Peyer's patch (tissue), 4 donors: ENCODE measurements at regions not wholly inside any gene's neighbourhood (a gene's known extent, or its start where the extent isn't known, plus 50 kb on each side); places are given as distances from the start of the nearest gene placed in this dataset.

ENCODE experiments used
- DNase-seq, 3 donors: peaks; one replicate each; pipeline ENCODE4 v3.0.0-alpha.2; 2017 to 2019
- H3K27ac ChIP-seq, 4 donors: fragments of 200-600 bp; sonication (generic); one replicate each; pipeline ENCODE4 v1.5.1; 2016 to 2019
- H3K27me3 ChIP-seq, 2 donors: fragments of 200-600 bp; sonication (generic); one replicate each; pipeline ENCODE4 v1.5.1; 2019
- H3K36me3 ChIP-seq, 3 donors: fragments of 200-600 bp; sonication (generic); one replicate each; pipeline ENCODE4 v1.5.1; 2016 to 2019
- H3K4me1 ChIP-seq, 4 donors: fragments of 200-600 bp; sonication (generic); one replicate each; pipeline ENCODE4 v1.5.1; 2016 to 2019
- H3K4me3 ChIP-seq, 4 donors: fragments of 200-600 bp; sonication (generic); 1 replicate in 3 of 4; 2 replicates in 1 of 4; pipeline ENCODE4 v1.5.1; 2016 to 2019; ENCODE audit warnings: mild to moderate bottlenecking in 1 of 4
- H3K9me3 ChIP-seq, 4 donors: fragments of 200-600 bp; sonication (generic); one replicate each; pipeline ENCODE4 v1.5.1; 2016 to 2019; ENCODE audit warnings: mild to moderate bottlenecking in 1 of 4
- POLR2A ChIP-seq, 2 donors: fragments of 450-650 bp; IDR thresholded peaks; one replicate each; pipeline ENCODE4 v1.5.1; 2017; ENCODE audit warnings: antibody characterized with exemption in 2 of 2, mild to moderate bottlenecking in 2 of 2, moderate library complexity in 2 of 2
- TF ChIP-seq, protein P1 (sequence below), 6 experiments: fragments of 450-650 bp in 4 of 6; fragments of 200-600 bp in 2 of 6; sonication (generic) in 1 of 6; IDR thresholded peaks; one replicate each; pipeline ENCODE4 v1.5.1; 2017 to 2019; ENCODE audit warnings: antibody characterized with exemption in 6 of 6, mild to moderate bottlenecking in 3 of 6, moderate library complexity in 1 of 6

DNA sequence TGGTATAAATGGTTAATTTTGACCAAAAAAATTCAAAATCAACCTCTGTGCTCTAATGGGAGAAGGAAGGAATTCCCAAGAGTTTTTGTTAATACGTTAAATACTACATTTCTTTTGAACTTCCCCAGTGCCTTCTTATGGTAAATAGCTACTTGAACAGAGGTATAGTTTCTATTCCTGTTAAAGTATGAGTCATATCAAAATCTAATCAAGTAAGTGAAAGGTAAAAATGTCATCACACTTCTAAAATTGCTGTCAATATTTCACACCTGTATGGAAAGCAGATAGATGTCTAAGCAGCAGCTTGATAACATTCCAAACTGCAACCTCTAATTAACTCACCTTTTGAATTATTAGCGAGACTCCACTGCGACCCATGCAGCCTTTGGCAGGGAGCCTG, 214.1 kb upstream of the MEF2C start:
- no peak for DNase-seq
- H3K27me3 ChIP-seq = no peaks in the 10 kb centered on the region
- TF ChIP-seq POLR2A (IDR thresholded peaks at IDR 0.05) = no peak
- TF ChIP-seq, protein P1, sequence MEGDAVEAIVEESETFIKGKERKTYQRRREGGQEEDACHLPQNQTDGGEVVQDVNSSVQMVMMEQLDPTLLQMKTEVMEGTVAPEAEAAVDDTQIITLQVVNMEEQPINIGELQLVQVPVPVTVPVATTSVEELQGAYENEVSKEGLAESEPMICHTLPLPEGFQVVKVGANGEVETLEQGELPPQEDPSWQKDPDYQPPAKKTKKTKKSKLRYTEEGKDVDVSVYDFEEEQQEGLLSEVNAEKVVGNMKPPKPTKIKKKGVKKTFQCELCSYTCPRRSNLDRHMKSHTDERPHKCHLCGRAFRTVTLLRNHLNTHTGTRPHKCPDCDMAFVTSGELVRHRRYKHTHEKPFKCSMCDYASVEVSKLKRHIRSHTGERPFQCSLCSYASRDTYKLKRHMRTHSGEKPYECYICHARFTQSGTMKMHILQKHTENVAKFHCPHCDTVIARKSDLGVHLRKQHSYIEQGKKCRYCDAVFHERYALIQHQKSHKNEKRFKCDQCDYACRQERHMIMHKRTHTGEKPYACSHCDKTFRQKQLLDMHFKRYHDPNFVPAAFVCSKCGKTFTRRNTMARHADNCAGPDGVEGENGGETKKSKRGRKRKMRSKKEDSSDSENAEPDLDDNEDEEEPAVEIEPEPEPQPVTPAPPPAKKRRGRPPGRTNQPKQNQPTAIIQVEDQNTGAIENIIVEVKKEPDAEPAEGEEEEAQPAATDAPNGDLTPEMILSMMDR (IDR thresholded peaks at IDR 0.05) = no peak
- H3K9me3 ChIP-seq = no peaks in the 10 kb centered on the region
- no peaks in the 10 kb centered on the region for H3K36me3 ChIP-seq
- no peak overlapping the region for H3K27ac ChIP-seq
- no peak overlapping the region for H3K4me3 ChIP-seq
- H3K4me1 ChIP-seq = no peaks in the 10 kb centered on the region

DNA sequence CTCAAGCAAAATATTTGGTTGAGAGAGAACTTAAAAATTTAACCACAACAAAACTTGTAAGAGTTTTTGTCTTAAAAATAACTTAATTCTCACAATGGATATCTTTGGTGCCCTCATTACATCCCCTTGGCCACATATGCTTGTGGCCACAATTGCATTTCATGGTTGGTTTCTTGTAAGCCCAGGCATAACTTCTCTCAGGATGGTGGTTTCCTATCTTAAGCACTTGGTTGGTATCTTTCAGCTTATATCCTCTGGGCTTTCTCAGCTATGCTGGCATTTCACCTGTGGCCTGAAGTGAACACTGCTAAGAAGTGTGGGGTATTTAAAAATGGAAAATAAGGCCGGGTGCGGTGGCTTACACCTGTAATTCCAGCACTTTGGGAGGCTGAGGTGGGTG, 212.4 kb upstream of the MEF2C start:
- Histone ChIP-seq H3K27me3 (no peaks in the 10 kb centered on the region), H3K4me1 (no peaks in the 10 kb centered on the region), H3K36me3 (no peaks in the 10 kb centered on the region), H3K4me3 (no peak overlapping the region), H3K27ac (no peak overlapping the region), H3K9me3 (no peaks in the 10 kb centered on the region)
- no peak for DNase-seq
- no peak for TF ChIP-seq POLR2A (IDR thresholded peaks at IDR 0.05)
- TF ChIP-seq, protein P1 (IDR thresholded peaks at IDR 0.05) = no peak

DNA sequence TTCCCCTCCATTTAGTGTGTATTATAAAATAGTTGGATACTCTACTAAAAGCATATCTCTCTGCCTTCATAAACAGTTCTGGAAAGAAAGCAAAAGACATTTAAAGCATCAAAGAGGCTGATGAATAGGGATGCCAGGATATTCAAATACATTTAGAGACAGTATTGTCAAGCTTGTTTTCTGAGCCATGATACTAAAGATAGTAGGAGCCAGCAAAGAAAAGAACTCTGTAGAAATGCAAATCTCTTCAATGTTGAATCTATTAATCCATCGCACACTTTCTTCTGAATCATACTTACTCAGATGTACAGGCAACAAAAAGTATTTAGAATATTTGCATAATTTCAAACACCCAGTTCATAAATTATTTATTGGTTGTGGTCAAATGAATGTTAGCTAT, 207.1 kb upstream of the MEF2C start:
- no peak for DNase-seq
- TF ChIP-seq POLR2A (IDR thresholded peaks at IDR 0.05) = no peak
- TF ChIP-seq, protein P1 (IDR thresholded peaks at IDR 0.05) = no peak
- Histone ChIP-seq H3K27ac (no peak overlapping the region), H3K4me1 (no peaks in the 10 kb centered on the region), H3K9me3 (no peaks in the 10 kb centered on the region), H3K36me3 (no peaks in the 10 kb centered on the region), H3K4me3 (no peak overlapping the region), H3K27me3 (no peaks in the 10 kb centered on the region)

DNA sequence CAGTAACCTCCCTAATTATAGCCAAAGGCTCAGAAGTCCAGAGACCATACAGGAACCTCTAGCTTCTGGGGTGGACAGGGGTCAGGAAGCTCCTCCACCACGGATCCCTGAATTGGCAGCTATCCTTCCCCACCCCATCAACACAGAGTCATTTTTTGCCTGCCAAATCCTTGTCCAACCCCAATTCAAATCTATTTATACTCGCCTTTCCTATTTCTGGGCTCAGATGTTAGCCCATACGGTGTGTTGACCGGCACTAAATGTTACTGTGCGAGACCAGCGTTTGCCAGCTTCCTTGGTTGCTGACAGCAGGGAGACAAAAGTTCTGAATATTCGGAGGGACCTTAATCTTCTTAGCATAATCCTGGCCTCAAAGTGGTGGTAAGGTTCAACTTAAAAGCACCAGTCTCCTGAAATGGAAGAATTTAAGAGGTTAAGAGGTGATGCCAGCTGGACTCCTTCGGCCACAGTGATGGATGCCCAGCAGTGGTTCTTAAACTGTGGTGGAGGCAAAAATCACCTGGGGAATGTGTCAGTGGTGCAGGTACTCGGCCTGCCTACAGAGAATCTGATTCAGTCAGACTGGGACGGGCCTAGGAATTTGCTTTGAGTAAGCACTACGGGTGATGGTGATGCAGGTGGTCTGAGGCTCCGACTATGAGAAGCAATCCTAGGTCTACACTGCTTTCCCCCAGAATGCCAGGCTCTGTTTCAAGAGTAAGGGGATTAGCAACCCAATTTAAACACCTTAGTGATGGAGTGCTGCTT, 204.8 kb upstream of the MEF2C start:
- no peaks in the 10 kb centered on the region for H3K9me3 ChIP-seq
- no peak for DNase-seq
- H3K4me1 ChIP-seq = no peaks in the 10 kb centered on the region
- no peaks in the 10 kb centered on the region for H3K36me3 ChIP-seq
- H3K4me3 ChIP-seq = no peak overlapping the region
- H3K27me3 ChIP-seq = no peaks in the 10 kb centered on the region
- no peak overlapping the region for H3K27ac ChIP-seq
- TF ChIP-seq, protein P1 (IDR thresholded peaks at IDR 0.05) = no peak
- no peak for TF ChIP-seq POLR2A (IDR thresholded peaks at IDR 0.05)

DNA sequence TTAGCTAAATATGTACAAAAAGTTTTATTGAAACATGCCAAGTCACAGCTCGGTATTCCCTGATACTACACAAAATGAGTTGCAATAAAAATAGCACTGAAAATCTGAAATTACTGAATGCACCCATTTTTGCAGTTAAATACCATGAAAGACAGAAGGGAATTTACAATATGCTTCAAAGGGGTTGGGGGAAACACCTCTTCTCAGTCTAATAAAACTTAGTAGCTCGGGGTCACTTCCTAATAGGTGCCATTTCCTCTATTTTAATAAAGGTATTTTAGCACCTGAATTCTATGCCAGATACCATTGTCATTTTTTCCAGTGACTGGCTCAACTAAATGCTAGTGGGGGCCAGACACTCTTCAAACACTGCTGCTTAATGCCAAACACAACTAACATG, 204.1 kb upstream of the MEF2C start:
- no peak for TF ChIP-seq POLR2A (IDR thresholded peaks at IDR 0.05)
- TF ChIP-seq, protein P1 (IDR thresholded peaks at IDR 0.05) = no peak
- DNase-seq = no peak
- Histone ChIP-seq H3K36me3 (no peaks in the 10 kb centered on the region), H3K27me3 (no peaks in the 10 kb centered on the region), H3K4me1 (no peaks in the 10 kb centered on the region), H3K27ac (no peak overlapping the region), H3K9me3 (no peaks in the 10 kb centered on the region), H3K4me3 (no peak overlapping the region)
